ENCODE measurements at regions not wholly inside any gene's neighbourhood (a gene's known extent, or its start where the extent isn't known, plus 50 kb on each side); places are given as distances from the start of the nearest gene placed in this dataset.

GRCh38 chr17:71941920-71942319 is 178.9 kb upstream of the SOX9 start:
- intact Hi-C loops (cut with DNase I), result no loop called here
- no peaks in the 10 kb centered on the region for H3K36me3 ChIP-seq
- DNase-seq (ENCODE audit: extremely low spot score in 2 of 2), result no peak
- no peaks in the 10 kb centered on the region for H3K27me3 ChIP-seq
- H3K27ac ChIP-seq, result no peak overlapping the region
- peaks cover 6% of the 10 kb centered on the region for H3K4me1 ChIP-seq
- TF ChIP-seq POLR2A (IDR thresholded peaks at IDR 0.05) (no peak), POLR2AphosphoS5 (IDR thresholded peaks at IDR 0.05; ENCODE audit: insufficient read depth in 1 of 2, low read depth in 1 of 2) (no peak), CTCF (IDR thresholded peaks at IDR 0.05) (no peak)
- no peaks in the 10 kb centered on the region for H3K9me3 ChIP-seq
- no peak overlapping the region for H3K4me3 ChIP-seq

GRCh38 chr17:71942626-71943025 is 178.2 kb upstream of the SOX9 start:
- Histone ChIP-seq H3K4me3 (no peak overlapping the region), H3K27ac (no peak overlapping the region), H3K4me1 (peaks cover 6% of the 10 kb centered on the region), H3K36me3 (no peaks in the 10 kb centered on the region), H3K27me3 (no peaks in the 10 kb centered on the region), H3K9me3 (no peaks in the 10 kb centered on the region)
- intact Hi-C loops (cut with DNase I), result no loop called here
- TF ChIP-seq POLR2A (IDR thresholded peaks at IDR 0.05) (no peak), POLR2AphosphoS5 (IDR thresholded peaks at IDR 0.05; ENCODE audit: insufficient read depth in 1 of 2, low read depth in 1 of 2) (no peak), CTCF (IDR thresholded peaks at IDR 0.05) (no peak)
- DNase-seq (ENCODE audit: extremely low spot score in 2 of 2), result no peak

DNA sequence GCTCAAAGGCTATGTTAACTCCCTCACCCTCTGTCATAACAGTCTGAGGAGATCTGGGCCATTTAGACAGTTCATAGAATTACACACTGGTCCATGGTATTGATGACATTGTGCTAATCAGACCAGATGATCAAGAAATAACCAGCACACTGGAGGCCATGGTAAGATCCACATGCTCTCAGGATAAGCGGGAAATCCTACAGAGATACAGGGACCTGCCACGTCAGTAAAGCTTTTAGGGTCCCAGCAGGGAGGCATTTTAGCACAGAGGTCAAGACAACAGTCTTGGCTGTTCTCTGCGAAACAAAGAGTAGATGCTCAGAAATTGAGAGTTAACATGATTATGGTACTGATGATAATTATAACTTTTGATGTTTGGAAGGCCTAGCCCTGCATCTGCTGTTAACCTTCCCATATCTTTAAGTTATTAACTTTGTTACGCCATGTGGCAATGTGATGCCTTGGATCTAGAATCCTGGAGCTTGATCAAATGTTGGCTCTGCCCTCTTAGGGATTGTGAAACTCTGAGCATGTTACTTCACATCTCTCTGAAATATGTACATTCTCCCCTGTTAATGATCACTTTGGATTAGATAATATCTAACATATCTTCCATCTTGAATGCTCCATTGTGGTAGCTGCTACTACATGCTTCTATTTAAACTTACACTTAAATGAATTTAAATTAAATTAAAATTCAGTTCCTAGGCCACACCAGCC is 172.0 kb upstream of the SOX9 start:
- DNase-seq (ENCODE audit: extremely low spot score in 2 of 2), result no peak
- no peak overlapping the region for H3K4me3 ChIP-seq
- TF ChIP-seq POLR2AphosphoS5 (IDR thresholded peaks at IDR 0.05; ENCODE audit: insufficient read depth in 1 of 2, low read depth in 1 of 2) (no peak), CTCF (IDR thresholded peaks at IDR 0.05) (no peak), POLR2A (IDR thresholded peaks at IDR 0.05) (no peak)
- H3K27ac ChIP-seq, result no peak overlapping the region
- intact Hi-C loops (cut with DNase I), result no loop called here
- H3K4me1 ChIP-seq, result no peaks in the 10 kb centered on the region
- no peaks in the 10 kb centered on the region for H3K9me3 ChIP-seq
- H3K27me3 ChIP-seq, result no peaks in the 10 kb centered on the region
- no peaks in the 10 kb centered on the region for H3K36me3 ChIP-seq

GRCh38 chr17:71959154-71959553 is 161.7 kb upstream of the SOX9 start:
- DNase-seq (ENCODE audit: extremely low spot score in 2 of 2), result no peak
- Histone ChIP-seq H3K9me3 (no peaks in the 10 kb centered on the region), H3K27me3 (no peaks in the 10 kb centered on the region), H3K4me3 (no peak overlapping the region), H3K36me3 (no peaks in the 10 kb centered on the region), H3K27ac (no peak overlapping the region), H3K4me1 (no peaks in the 10 kb centered on the region)
- TF ChIP-seq POLR2A (IDR thresholded peaks at IDR 0.05) (no peak), CTCF (IDR thresholded peaks at IDR 0.05) (no peak), POLR2AphosphoS5 (IDR thresholded peaks at IDR 0.05; ENCODE audit: insufficient read depth in 1 of 2, low read depth in 1 of 2) (no peak)
- intact Hi-C loops (cut with DNase I), result no loop called here

GRCh38 chr17:71963351-71963750 is 157.5 kb upstream of the SOX9 start:
- DNase-seq (ENCODE audit: extremely low spot score in 2 of 2), result no peak
- intact Hi-C loops (cut with DNase I), result no loop called here
- H3K4me3 ChIP-seq, result no peak overlapping the region
- no peak overlapping the region for H3K27ac ChIP-seq
- H3K4me1 ChIP-seq, result no peaks in the 10 kb centered on the region
- H3K9me3 ChIP-seq, result no peaks in the 10 kb centered on the region
- H3K27me3 ChIP-seq, result no peaks in the 10 kb centered on the region
- no peak for TF ChIP-seq POLR2A (IDR thresholded peaks at IDR 0.05)
- no peak for TF ChIP-seq POLR2AphosphoS5 (IDR thresholded peaks at IDR 0.05; ENCODE audit: insufficient read depth in 1 of 2, low read depth in 1 of 2)
- no peak for TF ChIP-seq CTCF (IDR thresholded peaks at IDR 0.05)
- H3K36me3 ChIP-seq, result no peaks in the 10 kb centered on the region

Data from vagina (tissue), 2 donors.